SU-DHL-6 (cell line): ENCODE measurements at regions not wholly inside any gene's neighbourhood (a gene's known extent, or its start where the extent isn't known, plus 50 kb on each side); places are given as distances from the start of the nearest gene placed in this dataset.

Source experiments
- H2AFZ ChIP-seq: fragments of 200-600 bp; sonication (generic); 2 replicates; pipeline ENCODE4 v1.6.1; 2014; ENCODE audit warnings: low read depth, mild to moderate bottlenecking, moderate library complexity, mixed read lengths, antibody characterized with exemption, low read length; ENCODE audit not compliant: severe bottlenecking
- H3F3A ChIP-seq: fragments of 200-600 bp; shearing (Covaris generic); 2 replicates; pipeline ENCODE4 v1.6.0; 2016; ENCODE audit warnings: antibody characterized with exemption, mild to moderate bottlenecking; ENCODE audit not compliant: insufficient read depth
- H3K27ac ChIP-seq: fragments of 200-600 bp; sonication (generic); 2 replicates; pipeline ENCODE4 v1.5.1; 2016; ENCODE audit warnings: low read depth, mild to moderate bottlenecking, low read length, moderate library complexity, mixed read lengths
- H3K27me3 ChIP-seq: fragments of 200-600 bp; sonication (generic), shearing (Covaris generic); 2 replicates; pipeline ENCODE4 v1.6.0; 2014; ENCODE audit warnings: mild to moderate bottlenecking, low read length
- H3K36me3 ChIP-seq: fragments of 200-600 bp; sonication (generic); 2 replicates; pipeline ENCODE4 v1.6.1; 2014; ENCODE audit warnings: mild to moderate bottlenecking, low read length, mixed read lengths
- H3K4me2 ChIP-seq: fragments of 300-600, 200-600 bp; shearing (Covaris generic), sonication (generic); 2 replicates; pipeline ENCODE4 v1.6.0; 2014; ENCODE audit warnings: low read length, low read depth, mild to moderate bottlenecking; ENCODE audit not compliant: poor library complexity, severe bottlenecking
- H3K4me3 ChIP-seq: fragments of 200-600 bp; sonication (generic); 2 replicates; pipeline ENCODE4 v1.5.1; 2014; ENCODE audit warnings: antibody characterized with exemption, low read length, mild to moderate bottlenecking, mixed read lengths; ENCODE audit not compliant: insufficient read depth, poor library complexity, severe bottlenecking
- H3K79me2 ChIP-seq: fragments of 200-600 bp; sonication (generic); 2 replicates; pipeline ENCODE4 v1.6.1; 2014; ENCODE audit warnings: mild to moderate bottlenecking, low read length, moderate library complexity; ENCODE audit not compliant: insufficient read depth
- H3K9ac ChIP-seq: fragments of 200-600 bp; sonication (generic); 2 replicates; pipeline ENCODE4 v1.7.0; 2014; ENCODE audit warnings: mild to moderate bottlenecking, low read length
- H3K9me2 ChIP-seq: fragments of 200-600 bp; sonication (generic); replicated peaks from 2 replicates; pipeline ENCODE4 v1.6.1; 2014; ENCODE audit warnings: low read length; ENCODE audit not compliant: insufficient read depth
- H3K9me3 ChIP-seq: fragments of 200-600 bp; sonication (generic); 2 replicates; pipeline ENCODE4 v1.6.1; 2014; ENCODE audit warnings: low read length, mixed read lengths; ENCODE audit not compliant: insufficient read depth
- H4K20me1 ChIP-seq: fragments of 200-600 bp; sonication (generic); 2 replicates; pipeline ENCODE4 v1.6.1; 2014; ENCODE audit warnings: low read depth, mild to moderate bottlenecking, antibody characterized with exemption, low read length, moderate library complexity, mixed read lengths
- EZH2phosphoT487 ChIP-seq: fragments of 200-600 bp; sonication (generic), shearing (Covaris generic); conservative IDR thresholded peaks from 2 replicates; pipeline ENCODE4 v1.6.1; 2018; ENCODE audit warnings: mild to moderate bottlenecking, antibody characterized with exemption, low read length, moderate library complexity, mixed read lengths
- TF ChIP-seq, protein P1 (sequence below): fragments of 200-600 bp; sonication (generic); IDR thresholded peaks from one replicate; pipeline ENCODE4 v1.5.1; 2017; ENCODE audit warnings: antibody characterized with exemption, mild to moderate bottlenecking, low read length, moderate library complexity; ENCODE audit not compliant: insufficient read depth, poor library complexity, severe bottlenecking

DNA sequence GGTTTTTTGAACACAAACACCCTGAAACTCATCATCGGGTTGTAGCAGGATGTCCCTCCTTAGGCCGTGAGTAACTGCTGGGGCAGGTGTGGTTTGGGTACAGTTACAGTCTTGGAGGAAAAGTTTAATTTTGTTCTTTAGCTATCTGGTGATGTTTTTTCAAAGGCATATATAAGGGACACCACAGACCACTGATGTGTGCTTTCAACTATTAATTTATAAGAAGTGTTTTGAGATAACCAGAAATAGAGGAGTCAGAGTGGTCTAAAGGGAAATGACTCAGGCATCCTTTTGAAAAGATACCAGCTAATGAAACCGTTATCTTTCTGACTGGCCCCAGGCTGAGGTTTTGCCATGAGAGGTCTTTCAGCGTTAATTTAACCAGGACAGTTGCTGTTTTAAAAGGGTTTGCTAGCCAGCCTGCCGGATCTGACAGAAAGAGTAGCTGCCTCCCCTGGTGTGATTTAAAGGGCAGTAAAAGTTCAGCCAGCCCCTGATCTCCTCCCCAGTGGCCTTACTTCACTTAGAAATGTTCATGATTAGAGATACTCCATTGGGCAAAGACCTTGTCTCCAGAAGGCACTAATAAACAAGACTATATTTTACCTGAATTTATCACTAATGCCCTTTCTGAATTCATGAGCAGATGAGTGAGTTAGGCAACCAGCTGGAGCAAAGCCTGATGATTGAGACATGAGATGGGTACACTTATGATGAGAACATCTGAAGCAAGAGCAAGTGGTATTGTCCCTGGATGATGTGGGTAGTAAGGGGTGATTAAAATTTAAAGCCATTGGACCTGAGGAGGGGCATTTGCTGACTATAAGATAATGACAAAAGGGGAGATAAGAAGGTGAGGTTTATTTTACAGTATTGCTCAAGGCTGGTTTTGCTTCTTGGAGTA lies 482.5 kb upstream of the TBL1XR1 start:
- Histone ChIP-seq H3F3A (no peaks in the 10 kb centered on the region), H3K9me3 (no peaks in the 10 kb centered on the region), H4K20me1 (no peaks in the 10 kb centered on the region), H3K4me2 (no peak overlapping the region), H3K79me2 (no peaks in the 10 kb centered on the region), H3K27ac (no peak overlapping the region), H2AFZ (no peak overlapping the region), H3K9me2 (no peaks in the 10 kb centered on the region), H3K36me3 (no peaks in the 10 kb centered on the region), H3K4me3 (no peak overlapping the region), H3K27me3 (no peaks in the 10 kb centered on the region), H3K9ac (no peak overlapping the region)
- no peak for TF ChIP-seq EZH2phosphoT487
- TF ChIP-seq, protein P1, sequence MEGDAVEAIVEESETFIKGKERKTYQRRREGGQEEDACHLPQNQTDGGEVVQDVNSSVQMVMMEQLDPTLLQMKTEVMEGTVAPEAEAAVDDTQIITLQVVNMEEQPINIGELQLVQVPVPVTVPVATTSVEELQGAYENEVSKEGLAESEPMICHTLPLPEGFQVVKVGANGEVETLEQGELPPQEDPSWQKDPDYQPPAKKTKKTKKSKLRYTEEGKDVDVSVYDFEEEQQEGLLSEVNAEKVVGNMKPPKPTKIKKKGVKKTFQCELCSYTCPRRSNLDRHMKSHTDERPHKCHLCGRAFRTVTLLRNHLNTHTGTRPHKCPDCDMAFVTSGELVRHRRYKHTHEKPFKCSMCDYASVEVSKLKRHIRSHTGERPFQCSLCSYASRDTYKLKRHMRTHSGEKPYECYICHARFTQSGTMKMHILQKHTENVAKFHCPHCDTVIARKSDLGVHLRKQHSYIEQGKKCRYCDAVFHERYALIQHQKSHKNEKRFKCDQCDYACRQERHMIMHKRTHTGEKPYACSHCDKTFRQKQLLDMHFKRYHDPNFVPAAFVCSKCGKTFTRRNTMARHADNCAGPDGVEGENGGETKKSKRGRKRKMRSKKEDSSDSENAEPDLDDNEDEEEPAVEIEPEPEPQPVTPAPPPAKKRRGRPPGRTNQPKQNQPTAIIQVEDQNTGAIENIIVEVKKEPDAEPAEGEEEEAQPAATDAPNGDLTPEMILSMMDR: no peak

DNA sequence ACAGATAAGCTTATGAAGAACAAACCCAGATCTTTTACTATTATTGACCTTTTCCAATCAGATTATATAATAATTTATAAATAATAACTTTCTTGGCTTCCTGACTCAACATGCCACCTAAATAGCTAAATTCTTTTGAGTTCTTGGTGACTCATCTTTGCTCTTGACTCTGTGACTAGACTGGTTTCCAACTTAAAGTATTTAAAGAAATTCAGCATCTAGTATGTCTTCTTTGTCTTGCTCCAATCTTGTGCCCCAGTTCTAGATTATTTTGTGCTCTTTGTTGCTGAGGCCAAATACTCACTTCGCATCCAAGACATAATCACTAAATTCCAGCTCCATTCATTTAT lies 483.2 kb upstream of the TBL1XR1 start:
- Histone ChIP-seq H2AFZ (no peak overlapping the region), H3K27me3 (no peaks in the 10 kb centered on the region), H3K27ac (no peak overlapping the region), H3K4me2 (no peak overlapping the region), H3K79me2 (no peaks in the 10 kb centered on the region), H3K4me3 (no peak overlapping the region), H3K9me3 (no peaks in the 10 kb centered on the region), H3K9ac (no peak overlapping the region), H3K36me3 (no peaks in the 10 kb centered on the region), H3K9me2 (no peaks in the 10 kb centered on the region), H3F3A (no peaks in the 10 kb centered on the region), H4K20me1 (no peaks in the 10 kb centered on the region)
- no peak for TF ChIP-seq EZH2phosphoT487
- TF ChIP-seq, protein P1: no peak

DNA sequence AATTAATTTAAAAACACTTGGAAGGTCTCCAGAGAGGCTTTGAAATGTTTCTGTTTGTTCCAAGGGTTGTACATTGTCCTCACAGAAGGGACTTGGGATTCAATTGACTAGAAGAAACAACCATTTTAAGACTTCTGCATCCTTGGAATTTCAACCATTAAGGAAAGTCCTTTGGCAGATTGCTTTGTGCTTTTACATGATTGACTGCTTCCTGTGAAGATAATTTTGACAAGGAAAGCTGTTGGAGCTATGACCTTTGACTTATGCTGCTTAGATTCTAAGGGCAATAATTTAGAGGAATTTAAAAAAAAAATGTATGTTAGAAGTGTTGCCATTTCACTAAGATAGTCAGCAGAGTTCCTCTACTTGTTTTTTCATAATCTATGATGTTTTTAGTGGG lies 483.9 kb upstream of the TBL1XR1 start:
- H3K27ac ChIP-seq: no peak overlapping the region
- H3K4me2 ChIP-seq: no peak overlapping the region
- no peaks in the 10 kb centered on the region for H3F3A ChIP-seq
- no peaks in the 10 kb centered on the region for H4K20me1 ChIP-seq
- no peak overlapping the region for H3K9ac ChIP-seq
- no peak for TF ChIP-seq EZH2phosphoT487
- TF ChIP-seq, protein P1: no peak
- H2AFZ ChIP-seq: no peak overlapping the region
- H3K36me3 ChIP-seq: no peaks in the 10 kb centered on the region
- no peaks in the 10 kb centered on the region for H3K79me2 ChIP-seq
- no peak overlapping the region for H3K4me3 ChIP-seq
- no peaks in the 10 kb centered on the region for H3K27me3 ChIP-seq
- H3K9me2 ChIP-seq: no peaks in the 10 kb centered on the region
- H3K9me3 ChIP-seq: no peaks in the 10 kb centered on the region
